Small intestine (tissue), 7 donors: ENCODE measurements at regions not wholly inside any gene's neighbourhood (a gene's known extent, or its start where the extent isn't known, plus 50 kb on each side); places are given as distances from the start of the nearest gene placed in this dataset.

Source experiments
- DNase-seq, 2 donors: peaks; one replicate each; pipeline versions ENCODE4 v3.0.0 to v3.0.0-alpha.2; 2013
- FAIRE-seq: peaks from 2 replicates; lab custom pipeline; 2012; peaks lifted over from hg19 to GRCh38; lab: Jason Lieb, UNC
- H3K27ac ChIP-seq, 3 donors: one replicate each; pipeline ENCODE4 v1.5.1; 2013; ENCODE audit warnings: low read length in 2 of 3, mild to moderate bottlenecking in 2 of 3, control low read depth in 1 of 3, inconsistent platforms in 1 of 3, low read depth in 1 of 3, moderate library complexity in 1 of 3
- H3K27me3 ChIP-seq, 3 donors: one replicate each; pipeline ENCODE4 v1.6.1; 2013; ENCODE audit warnings: low read length in 3 of 3, inconsistent platforms in 1 of 3; ENCODE audit not compliant: control insufficient read depth in 3 of 3, insufficient read depth in 3 of 3
- H3K36me3 ChIP-seq, 3 donors: one replicate each; pipeline ENCODE4 v1.6.1; 2013; ENCODE audit warnings: low read length in 3 of 3, inconsistent platforms in 1 of 3, low read depth in 1 of 3, mild to moderate bottlenecking in 1 of 3, moderate library complexity in 1 of 3; ENCODE audit not compliant: control insufficient read depth in 3 of 3, insufficient read depth in 2 of 3
- H3K4me1 ChIP-seq, 3 donors: one replicate each; pipeline ENCODE4 v1.6.1; 2013; ENCODE audit warnings: low read length in 2 of 3, inconsistent platforms in 1 of 3, low read depth in 1 of 3, mild to moderate bottlenecking in 1 of 3, moderate library complexity in 1 of 3; ENCODE audit not compliant: control insufficient read depth in 3 of 3, insufficient read depth in 2 of 3
- H3K4me3 ChIP-seq, 3 donors: one replicate each; pipeline ENCODE4 v1.5.1; 2013; ENCODE audit warnings: low read length in 3 of 3, control low read depth in 1 of 3, inconsistent platforms in 1 of 3, low read depth in 1 of 3, mild to moderate bottlenecking in 1 of 3, moderate library complexity in 1 of 3
- H3K9me3 ChIP-seq, 2 donors: one replicate each; pipeline ENCODE4 v1.6.1; 2013; ENCODE audit warnings: low read depth in 1 of 2, low read length in 1 of 2; ENCODE audit not compliant: control insufficient read depth in 2 of 2, insufficient read depth in 1 of 2
- WGBS, 3 donors: extraction: QIAGEN DNeasy Blood & Tissue Kit; methylation state at CpG; one replicate each; pipeline ENCODE4 v1.1.7; 2013; 5-methylcytosine and 5-hydroxymethylcytosine counted together
- donor health status: healthy with polysubstance abuse.
- donor health status: control.
- donor health status: control.
- donor health status: Bipolar disorder and iron deficiency.
- donor health status: healthy.

- FAIRE-seq (no peak), DNase-seq (no peak)
- no peaks in the 10 kb centered on the region for H3K27me3 ChIP-seq
- no peaks in the 10 kb centered on the region for H3K4me1 ChIP-seq
- no peak overlapping the region for H3K4me3 ChIP-seq
- no peaks in the 10 kb centered on the region for H3K9me3 ChIP-seq
- 86 to 90% (median 87%) methylated on average over 6 of the region's 6 CpGs for WGBS, 3 donors
- no peaks in the 10 kb centered on the region for H3K36me3 ChIP-seq
- no peak overlapping the region for H3K27ac ChIP-seq
Observed at GRCh38 chr18:46346213-46346612, 242.0 kb downstream of the HAUS1 start.

DNA sequence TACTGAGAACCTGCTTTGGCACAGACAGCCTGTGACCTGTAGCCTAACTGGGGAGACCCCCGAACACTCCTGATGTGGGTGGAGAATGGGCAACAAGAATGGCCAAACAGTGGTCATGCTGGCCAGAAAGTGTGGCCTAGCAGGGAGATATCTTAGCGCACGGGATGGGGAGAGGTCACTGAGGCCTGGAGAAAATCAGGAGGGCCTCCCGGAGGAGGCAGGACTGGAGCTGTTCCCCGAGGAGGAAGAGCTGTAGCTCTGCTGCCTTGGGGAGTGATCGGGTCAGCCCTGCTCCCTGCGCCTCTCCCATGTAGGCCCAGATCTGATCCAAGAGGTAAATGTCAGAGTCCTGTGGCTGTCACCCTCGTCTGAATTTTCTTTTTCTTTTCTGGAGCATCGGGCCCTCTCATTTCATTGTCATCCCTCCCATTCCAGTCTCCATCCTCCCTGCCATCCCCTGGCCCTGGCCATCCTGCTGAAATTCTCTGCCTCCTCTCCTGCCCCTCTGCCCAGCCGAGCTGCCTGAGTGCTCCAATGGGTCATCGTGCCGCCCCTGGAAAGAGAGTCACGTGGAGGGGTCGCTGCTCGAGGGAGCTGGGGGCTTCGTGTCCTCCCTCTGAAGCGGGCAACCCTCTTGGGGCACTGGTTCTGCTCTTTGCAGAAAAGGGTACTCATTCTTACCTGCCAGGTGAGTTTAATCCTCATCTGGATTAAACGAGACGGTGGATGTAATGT lies 242.9 kb downstream of the HAUS1 start:
- 87 to 93% (median 92%) methylated on average over 18 to 19 of the region's 19 CpGs for WGBS, 3 donors
- FAIRE-seq (no peak), DNase-seq (no peak)

GRCh38 chr18:46350598-46351159 lies 246.5 kb downstream of the HAUS1 start:
- Histone ChIP-seq H3K27me3 (peaks cover 0 to 2% (median 0%) of the 10 kb centered on the region in 3 donors), H3K9me3 (no peaks in the 10 kb centered on the region), H3K27ac (no peak overlapping the region), H3K4me3 (no peak overlapping the region), H3K4me1 (no peaks in the 10 kb centered on the region), H3K36me3 (peaks cover 0 to 2% (median 0%) of the 10 kb centered on the region in 3 donors)
- FAIRE-seq (no peak), DNase-seq (no peak)
- 49 to 76% (median 56%) methylated on average over 13 of the region's 13 CpGs for WGBS, 3 donors

More for the DNA sequence above, 242.9 kb downstream of the HAUS1 start:
- Histone ChIP-seq H3K36me3 (no peaks in the 10 kb centered on the region), H3K9me3 (no peaks in the 10 kb centered on the region), H3K4me1 (no peaks in the 10 kb centered on the region), H3K27ac (no peak overlapping the region), H3K4me3 (no peak overlapping the region), H3K27me3 (peaks cover 0 to 2% (median 0%) of the 10 kb centered on the region in 3 donors)

- Histone ChIP-seq H3K27me3 (peaks cover 0 to 2% (median 0%) of the 10 kb centered on the region in 3 donors), H3K9me3 (no peaks in the 10 kb centered on the region), H3K4me1 (no peaks in the 10 kb centered on the region), H3K4me3 (no peak overlapping the region), H3K27ac (no peak overlapping the region), H3K36me3 (peaks cover 0 to 2% (median 0%) of the 10 kb centered on the region in 3 donors)
- WGBS, 3 donors, result 67 to 90% (median 80%) methylated on average over 5 of the region's 5 CpGs
- no peak for DNase-seq
- no peak for FAIRE-seq
Observed at GRCh38 chr18:46352520-46353250, 248.5 kb downstream of the HAUS1 start.

GRCh38 chr18:46353460-46353859 lies 249.3 kb downstream of the HAUS1 start:
- no peak overlapping the region for H3K4me3 ChIP-seq
- no peak overlapping the region for H3K27ac ChIP-seq
- 83 to 86% (median 85%) methylated on average over 8 to 9 of the region's 9 CpGs for WGBS, 3 donors
- peaks cover 0 to 2% (median 0%) of the 10 kb centered on the region in 3 donors for H3K36me3 ChIP-seq
- H3K9me3 ChIP-seq, result no peaks in the 10 kb centered on the region
- H3K4me1 ChIP-seq, result no peaks in the 10 kb centered on the region
- FAIRE-seq (no peak), DNase-seq (no peak)
- H3K27me3 ChIP-seq, result peaks cover 0 to 2% (median 0%) of the 10 kb centered on the region in 3 donors

- WGBS, 3 donors, result 68 to 80% (median 78%) methylated on average over 9 of the region's 9 CpGs
- DNase-seq, result no peak
- Histone ChIP-seq H3K27me3 (peaks cover 0 to 2% (median 0%) of the 10 kb centered on the region in 3 donors), H3K4me1 (no peaks in the 10 kb centered on the region), H3K4me3 (no peak overlapping the region), H3K27ac (no peak overlapping the region), H3K9me3 (peaks cover 0 to 6% of the 10 kb centered on the region in 2 donors), H3K36me3 (peaks cover 0 to 2% (median 0%) of the 10 kb centered on the region in 3 donors)
- no peak for FAIRE-seq
Observed at GRCh38 chr18:46356278-46357033, 252.3 kb downstream of the HAUS1 start.

DNA sequence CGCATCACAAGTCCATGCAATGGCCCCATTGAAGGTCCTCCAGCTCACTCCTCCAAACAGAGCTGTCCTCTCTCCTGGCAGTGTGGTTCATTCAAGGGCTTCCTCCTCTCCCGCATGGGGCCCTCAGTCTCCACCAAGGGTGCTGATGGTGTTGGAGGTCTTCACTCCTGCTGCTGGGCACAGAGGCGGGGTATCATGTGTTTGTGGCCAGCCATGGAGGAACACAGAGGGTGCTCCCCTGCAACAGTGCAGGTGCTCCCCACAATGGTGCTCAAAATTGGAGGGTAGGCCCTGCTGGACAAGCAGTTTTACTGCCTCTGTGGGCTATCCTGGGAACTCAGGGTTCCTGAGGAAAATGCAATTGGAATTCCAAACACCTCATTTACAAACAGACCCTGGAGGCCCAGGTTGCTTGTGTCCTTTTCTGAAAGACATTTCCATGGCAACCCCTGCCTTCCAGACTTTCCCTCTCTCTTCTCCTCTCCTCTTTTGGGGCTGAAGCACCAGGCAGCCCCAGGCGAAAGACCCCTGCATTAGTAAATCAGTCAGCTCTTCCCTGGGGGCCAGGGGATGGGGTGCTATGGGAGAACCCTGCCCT lies 256.0 kb downstream of the HAUS1 start:
- Histone ChIP-seq H3K27me3 (no peaks in the 10 kb centered on the region), H3K36me3 (no peaks in the 10 kb centered on the region), H3K4me3 (no peak overlapping the region), H3K9me3 (peaks cover 0 to 6% of the 10 kb centered on the region in 2 donors), H3K4me1 (no peaks in the 10 kb centered on the region), H3K27ac (no peak overlapping the region)
- DNase-seq, result no peak
- no peak for FAIRE-seq
- 84 to 94% (median 87%) methylated on average over 4 of the region's 4 CpGs for WGBS, 3 donors
